Activated T-cell treated with anti-CD3 and anti-CD28 coated beads, Interleukin-2, amount 50 U/mL, for 1 hour (primary cell): ENCODE measurements at regions not wholly inside any gene's neighbourhood (a gene's known extent, or its start where the extent isn't known, plus 50 kb on each side); places are given as distances from the start of the nearest gene placed in this dataset.

Experiments
- DNase-seq: peaks from one replicate; pipeline ENCODE4 v3.0.0-alpha.2; 2020

- no peak for DNase-seq
Observed at GRCh38 chr6:56863366-56863765, 91.5 kb upstream of the BEND6 start.

- no peak for DNase-seq
Observed at GRCh38 chr6:56862415-56863175, 92.3 kb upstream of the BEND6 start.

GRCh38 chr6:56860475-56860874 is 94.4 kb upstream of the BEND6 start:
- DNase-seq, result no peak

GRCh38 chr6:56856036-56856580 is 98.8 kb upstream of the BEND6 start:
- DNase-seq, result no peak

GRCh38 chr6:56854086-56854485 is 100.8 kb upstream of the BEND6 start:
- no peak for DNase-seq

GRCh38 chr6:56853541-56853940 is 101.4 kb upstream of the BEND6 start:
- no peak for DNase-seq

- DNase-seq, result no peak
Observed at GRCh38 chr6:56852260-56853010, 102.5 kb upstream of the BEND6 start.

GRCh38 chr6:56851541-56852259 is 103.2 kb upstream of the BEND6 start:
- DNase-seq, result no peak

- no peak for DNase-seq
Observed at GRCh38 chr6:56851074-56851473, 103.8 kb upstream of the BEND6 start.

- DNase-seq, result no peak
Observed at GRCh38 chr6:56850626-56851025, 104.3 kb upstream of the BEND6 start.

- DNase-seq, result no peak
Observed at GRCh38 chr6:56849896-56850295, 105.0 kb upstream of the BEND6 start.

- DNase-seq, result no peak
Observed at GRCh38 chr6:56848105-56848504, 106.8 kb upstream of the BEND6 start.

GRCh38 chr6:56845032-56845431 is 109.9 kb upstream of the BEND6 start:
- DNase-seq, result no peak

- DNase-seq, result peak; percentile 51
Observed at GRCh38 chr6:56843476-56844349, 111.2 kb upstream of the BEND6 start.

- peak; percentile 18 for DNase-seq
Observed at GRCh38 chr6:56842686-56843475, 112.0 kb upstream of the BEND6 start.

GRCh38 chr6:56841751-56842150 is 113.2 kb upstream of the BEND6 start:
- DNase-seq, result no peak

- DNase-seq, result no peak
Observed at GRCh38 chr6:56841381-56841749, 113.5 kb upstream of the BEND6 start.

- DNase-seq, result no peak
Observed at GRCh38 chr6:56840467-56841380, 114.2 kb upstream of the BEND6 start.

GRCh38 chr6:56839533-56840183 is 115.2 kb upstream of the BEND6 start:
- DNase-seq, result no peak

- DNase-seq, result no peak
Observed at GRCh38 chr6:56838965-56839364, 115.9 kb upstream of the BEND6 start.
